ENCODE measurements at regions not wholly inside any gene's neighbourhood (a gene's known extent, or its start where the extent isn't known, plus 50 kb on each side); places are given as distances from the start of the nearest gene placed in this dataset.
"Not testable (repeated sequence)": the region's sequence is repeated elsewhere in the genome, so short reads cannot be mapped to it uniquely, and the experiment has no call there.

DNA sequence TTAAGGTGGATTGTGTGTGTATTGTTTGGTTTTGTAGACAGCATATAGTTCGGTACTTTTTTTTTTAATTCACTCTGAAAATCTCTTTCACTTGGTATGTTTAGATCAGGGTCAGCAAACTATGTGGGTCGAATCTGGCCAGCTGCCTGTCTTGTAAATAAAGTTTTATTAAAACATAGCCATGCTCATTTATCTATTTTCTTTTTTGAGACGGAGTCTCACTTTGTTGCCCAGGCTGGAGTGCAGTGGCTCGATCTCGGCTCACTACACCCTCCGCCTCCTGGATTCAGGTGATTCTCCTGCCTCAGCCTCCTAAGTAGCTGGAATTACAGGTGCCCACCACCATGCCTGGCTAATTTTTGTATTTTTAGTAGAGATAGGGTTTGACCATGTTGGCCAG lies 72.4 kb upstream of the EZR start:
- TF ChIP-seq, protein P1, sequence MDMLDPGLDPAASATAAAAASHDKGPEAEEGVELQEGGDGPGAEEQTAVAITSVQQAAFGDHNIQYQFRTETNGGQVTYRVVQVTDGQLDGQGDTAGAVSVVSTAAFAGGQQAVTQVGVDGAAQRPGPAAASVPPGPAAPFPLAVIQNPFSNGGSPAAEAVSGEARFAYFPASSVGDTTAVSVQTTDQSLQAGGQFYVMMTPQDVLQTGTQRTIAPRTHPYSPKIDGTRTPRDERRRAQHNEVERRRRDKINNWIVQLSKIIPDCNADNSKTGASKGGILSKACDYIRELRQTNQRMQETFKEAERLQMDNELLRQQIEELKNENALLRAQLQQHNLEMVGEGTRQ (IDR thresholded peaks at IDR 0.05; ENCODE audit: low read length), result not testable (repeated sequence)
- TF ChIP-seq RAD21 (IDR thresholded peaks at IDR 0.05 in 1 of 2, conservative IDR thresholded peaks at IDR 0.05 in 1 of 2; ENCODE audit: low read depth in 2 of 2, low read length in 2 of 2); TAF1 (IDR thresholded peaks at IDR 0.05; ENCODE audit: low read depth, low read length); RXRA (IDR thresholded peaks at IDR 0.05; ENCODE audit: insufficient read depth, low read depth, low read length): not testable (repeated sequence)
- TF ChIP-seq, protein P2, sequence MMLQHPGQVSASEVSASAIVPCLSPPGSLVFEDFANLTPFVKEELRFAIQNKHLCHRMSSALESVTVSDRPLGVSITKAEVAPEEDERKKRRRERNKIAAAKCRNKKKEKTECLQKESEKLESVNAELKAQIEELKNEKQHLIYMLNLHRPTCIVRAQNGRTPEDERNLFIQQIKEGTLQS (IDR thresholded peaks at IDR 0.05; ENCODE audit: insufficient read depth, low read depth, low read length), result not testable (repeated sequence)
- TF ChIP-seq, protein P3, sequence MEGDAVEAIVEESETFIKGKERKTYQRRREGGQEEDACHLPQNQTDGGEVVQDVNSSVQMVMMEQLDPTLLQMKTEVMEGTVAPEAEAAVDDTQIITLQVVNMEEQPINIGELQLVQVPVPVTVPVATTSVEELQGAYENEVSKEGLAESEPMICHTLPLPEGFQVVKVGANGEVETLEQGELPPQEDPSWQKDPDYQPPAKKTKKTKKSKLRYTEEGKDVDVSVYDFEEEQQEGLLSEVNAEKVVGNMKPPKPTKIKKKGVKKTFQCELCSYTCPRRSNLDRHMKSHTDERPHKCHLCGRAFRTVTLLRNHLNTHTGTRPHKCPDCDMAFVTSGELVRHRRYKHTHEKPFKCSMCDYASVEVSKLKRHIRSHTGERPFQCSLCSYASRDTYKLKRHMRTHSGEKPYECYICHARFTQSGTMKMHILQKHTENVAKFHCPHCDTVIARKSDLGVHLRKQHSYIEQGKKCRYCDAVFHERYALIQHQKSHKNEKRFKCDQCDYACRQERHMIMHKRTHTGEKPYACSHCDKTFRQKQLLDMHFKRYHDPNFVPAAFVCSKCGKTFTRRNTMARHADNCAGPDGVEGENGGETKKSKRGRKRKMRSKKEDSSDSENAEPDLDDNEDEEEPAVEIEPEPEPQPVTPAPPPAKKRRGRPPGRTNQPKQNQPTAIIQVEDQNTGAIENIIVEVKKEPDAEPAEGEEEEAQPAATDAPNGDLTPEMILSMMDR (IDR thresholded peaks at IDR 0.05; ENCODE audit: control extremely low read depth in 1 of 3, insufficient read depth in 1 of 3, low read depth in 1 of 3, low read length in 3 of 3), result not testable (repeated sequence)

Data from H1 (cell line).